ENCODE measurements at regions not wholly inside any gene's neighbourhood (a gene's known extent, or its start where the extent isn't known, plus 50 kb on each side); places are given as distances from the start of the nearest gene placed in this dataset.

- H3K4me3 ChIP-seq = no peak overlapping the region
- no peak for DNase-seq (ENCODE audit: low spot score in 2 of 2)
- H3K4me1 ChIP-seq = no peaks in the 10 kb centered on the region
- H3K36me3 ChIP-seq = no peaks in the 10 kb centered on the region
- no peaks in the 10 kb centered on the region for H3K27me3 ChIP-seq
- H3K9me3 ChIP-seq = no peaks in the 10 kb centered on the region
- TF ChIP-seq EP300 (IDR thresholded peaks at IDR 0.05) (no peak), POLR2A (IDR thresholded peaks at IDR 0.05) (no peak), POLR2AphosphoS5 (IDR thresholded peaks at IDR 0.05) (no peak)
- no peak overlapping the region for H3K27ac ChIP-seq
These were observed 212.1 kb upstream of the NRXN1 start for GRCh38 chr2:51243892-51244535.

GRCh38 chr2:51237626-51238271 lies 205.8 kb upstream of the NRXN1 start:
- Histone ChIP-seq H3K4me3 (no peak overlapping the region), H3K9me3 (no peaks in the 10 kb centered on the region), H3K36me3 (no peaks in the 10 kb centered on the region), H3K27me3 (no peaks in the 10 kb centered on the region), H3K4me1 (no peaks in the 10 kb centered on the region), H3K27ac (no peak overlapping the region)
- TF ChIP-seq POLR2A (IDR thresholded peaks at IDR 0.05) = no peak
- no peak for TF ChIP-seq POLR2AphosphoS5 (IDR thresholded peaks at IDR 0.05)
- TF ChIP-seq EP300 (IDR thresholded peaks at IDR 0.05) = no peak
- TF ChIP-seq CTCF (IDR thresholded peaks at IDR 0.05) = no peak
- no peak for DNase-seq (ENCODE audit: low spot score in 2 of 2)

- Histone ChIP-seq H3K36me3 (no peaks in the 10 kb centered on the region), H3K27ac (no peak overlapping the region), H3K9me3 (no peaks in the 10 kb centered on the region), H3K27me3 (no peaks in the 10 kb centered on the region), H3K4me1 (no peaks in the 10 kb centered on the region), H3K4me3 (no peak overlapping the region)
- TF ChIP-seq POLR2AphosphoS5 (IDR thresholded peaks at IDR 0.05) (no peak), CTCF (IDR thresholded peaks at IDR 0.05) (no peak), POLR2A (IDR thresholded peaks at IDR 0.05) (no peak), EP300 (IDR thresholded peaks at IDR 0.05) (no peak)
- 23% methylated on average over 1 of the region's 1 CpG for WGBS
- DNase-seq (ENCODE audit: low spot score in 2 of 2) = no peak
These were observed 200.1 kb upstream of the NRXN1 start for GRCh38 chr2:51232027-51232426.

DNA sequence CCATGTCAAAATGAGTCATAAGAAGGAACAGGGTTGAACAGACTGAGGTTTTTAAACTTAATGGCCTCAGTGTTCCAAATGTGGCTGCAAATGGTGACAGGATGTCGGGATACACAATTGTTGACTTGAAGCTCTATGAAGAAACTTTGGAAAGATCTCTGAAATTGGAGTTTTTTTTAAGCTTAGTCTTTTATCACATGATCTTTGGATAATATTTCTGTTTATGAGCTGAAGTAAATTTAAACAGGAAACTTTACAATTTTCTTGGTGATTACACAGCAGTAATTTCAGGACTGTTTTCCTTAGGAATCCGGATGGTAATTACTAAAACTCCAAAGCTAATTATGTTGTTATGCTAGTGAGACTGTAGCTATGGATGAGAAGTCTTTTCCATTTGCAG lies 199.1 kb upstream of the NRXN1 start:
- WGBS = 61% methylated on average over 2 of the region's 2 CpGs
- H3K27ac ChIP-seq = no peak overlapping the region
- H3K4me3 ChIP-seq = no peak overlapping the region
- no peak for TF ChIP-seq POLR2AphosphoS5 (IDR thresholded peaks at IDR 0.05)
- TF ChIP-seq EP300 (IDR thresholded peaks at IDR 0.05) = no peak
- no peak for TF ChIP-seq POLR2A (IDR thresholded peaks at IDR 0.05)
- no peak for TF ChIP-seq CTCF (IDR thresholded peaks at IDR 0.05)
- H3K27me3 ChIP-seq = no peaks in the 10 kb centered on the region
- no peaks in the 10 kb centered on the region for H3K4me1 ChIP-seq
- no peaks in the 10 kb centered on the region for H3K36me3 ChIP-seq
- no peak for DNase-seq (ENCODE audit: low spot score in 2 of 2)
- H3K9me3 ChIP-seq = no peaks in the 10 kb centered on the region

DNA sequence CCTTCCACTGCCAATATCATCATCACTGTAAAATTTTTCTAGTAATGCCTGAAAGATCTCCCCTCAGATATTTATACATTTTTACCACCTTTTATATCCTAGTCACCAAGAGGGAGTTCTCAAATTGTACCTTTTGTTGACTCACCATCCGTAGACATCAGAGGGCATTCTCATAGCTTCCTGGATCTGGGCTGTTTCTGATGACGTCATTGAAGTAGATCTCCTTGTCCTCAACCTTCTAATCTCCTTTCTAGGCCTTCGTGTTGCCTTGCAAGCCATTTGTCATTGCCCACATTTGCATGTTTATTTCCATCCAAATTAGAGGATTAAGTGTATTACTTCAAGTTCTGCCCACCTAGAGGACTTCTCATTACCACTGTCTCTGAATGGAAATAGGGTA lies 193.4 kb upstream of the NRXN1 start:
- TF ChIP-seq EP300 (IDR thresholded peaks at IDR 0.05) (no peak), CTCF (IDR thresholded peaks at IDR 0.05) (no peak), POLR2A (IDR thresholded peaks at IDR 0.05) (no peak), POLR2AphosphoS5 (IDR thresholded peaks at IDR 0.05) (no peak)
- no peaks in the 10 kb centered on the region for H3K27me3 ChIP-seq
- DNase-seq (ENCODE audit: low spot score in 2 of 2) = no peak
- H3K4me1 ChIP-seq = no peaks in the 10 kb centered on the region
- H3K9me3 ChIP-seq = no peaks in the 10 kb centered on the region
- H3K4me3 ChIP-seq = no peak overlapping the region
- WGBS = 70% methylated on average over 3 of the region's 3 CpGs
- no peak overlapping the region for H3K27ac ChIP-seq
- no peaks in the 10 kb centered on the region for H3K36me3 ChIP-seq

All from suprapubic skin (tissue), 4 donors.